Lower leg skin (tissue), 3 donors: ENCODE measurements at regions not wholly inside any gene's neighbourhood (a gene's known extent, or its start where the extent isn't known, plus 50 kb on each side); places are given as distances from the start of the nearest gene placed in this dataset.

Experiments
- POLR2A ChIP-seq, 2 donors: fragments of 450-650 bp; IDR thresholded peaks; one replicate each; pipeline ENCODE4 v1.6.1; 2016 to 2017; ENCODE audit warnings: antibody characterized with exemption in 2 of 2, mild to moderate bottlenecking in 1 of 2, moderate library complexity in 1 of 2
- TF ChIP-seq, protein P1 (sequence below), 3 donors: fragments of 450-650 bp; IDR thresholded peaks; one replicate each; pipeline ENCODE4 v1.5.1; 2016; ENCODE audit warnings: antibody characterized with exemption in 3 of 3, mild to moderate bottlenecking in 3 of 3, moderate library complexity in 2 of 3

DNA sequence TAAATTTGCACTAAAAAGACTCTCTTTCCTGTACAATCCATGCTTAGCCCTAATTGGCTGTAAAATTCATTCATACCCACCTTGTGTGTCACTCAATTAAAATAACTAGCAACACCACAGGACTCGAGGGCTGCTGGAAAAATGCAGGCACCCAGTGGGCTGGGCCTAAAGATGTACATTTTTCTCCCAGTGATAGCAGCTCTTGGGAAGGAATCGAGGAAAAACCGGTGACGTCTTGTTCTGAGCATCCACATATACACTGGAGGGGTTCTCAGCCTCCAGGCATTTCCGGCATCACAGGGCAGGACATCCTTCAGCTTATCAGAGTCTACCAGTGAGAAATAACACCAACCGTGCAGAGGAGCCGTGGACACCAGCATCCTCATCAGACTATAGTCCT lies 85.8 kb upstream of the PITRM1 start:
- TF ChIP-seq, protein P1, sequence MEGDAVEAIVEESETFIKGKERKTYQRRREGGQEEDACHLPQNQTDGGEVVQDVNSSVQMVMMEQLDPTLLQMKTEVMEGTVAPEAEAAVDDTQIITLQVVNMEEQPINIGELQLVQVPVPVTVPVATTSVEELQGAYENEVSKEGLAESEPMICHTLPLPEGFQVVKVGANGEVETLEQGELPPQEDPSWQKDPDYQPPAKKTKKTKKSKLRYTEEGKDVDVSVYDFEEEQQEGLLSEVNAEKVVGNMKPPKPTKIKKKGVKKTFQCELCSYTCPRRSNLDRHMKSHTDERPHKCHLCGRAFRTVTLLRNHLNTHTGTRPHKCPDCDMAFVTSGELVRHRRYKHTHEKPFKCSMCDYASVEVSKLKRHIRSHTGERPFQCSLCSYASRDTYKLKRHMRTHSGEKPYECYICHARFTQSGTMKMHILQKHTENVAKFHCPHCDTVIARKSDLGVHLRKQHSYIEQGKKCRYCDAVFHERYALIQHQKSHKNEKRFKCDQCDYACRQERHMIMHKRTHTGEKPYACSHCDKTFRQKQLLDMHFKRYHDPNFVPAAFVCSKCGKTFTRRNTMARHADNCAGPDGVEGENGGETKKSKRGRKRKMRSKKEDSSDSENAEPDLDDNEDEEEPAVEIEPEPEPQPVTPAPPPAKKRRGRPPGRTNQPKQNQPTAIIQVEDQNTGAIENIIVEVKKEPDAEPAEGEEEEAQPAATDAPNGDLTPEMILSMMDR (IDR thresholded peaks at IDR 0.05): no peak
- TF ChIP-seq POLR2A (IDR thresholded peaks at IDR 0.05): no peak
